K562 (cell line): ENCODE measurements at regions not wholly inside any gene's neighbourhood (a gene's known extent, or its start where the extent isn't known, plus 50 kb on each side); places are given as distances from the start of the nearest gene placed in this dataset.

Source experiments
- ATAC-seq: fragments of 200-7000 bp; cut with Tn5 transposase; 3 replicates; pipeline ENCODE4 v1.9.1; 2020; ENCODE audit warnings: moderate library complexity
- BruUV-seq: library from RNA; stranded (reverse); fragments of 400-500 nt; replicated peaks from 2 replicates; lab custom pipeline; 2021; lab: Mats Ljungman, UMichigan
- CTCF ChIA-PET: fragments of 300-600 bp; formaldehyde crosslinking; extraction: SDS; loops from one replicate; lab custom pipeline; 2021; ENCODE audit warnings: low intra/inter-chr PET ratio; lab: Yijun Ruan, JAX
- POLR2A ChIA-PET: fragments of 300-600, 350-650 bp; sonication (Branson Sonifier 250); formaldehyde crosslinking; extraction: SDS; loops from one replicate; lab custom pipeline; 2021; ENCODE audit warnings: antibody characterized with exemption, inconsistent platforms; lab: Yijun Ruan, JAX
- DNase-seq, 4 experiments: peaks; one replicate each; pipeline versions ENCODE4 v3.0.0 to v3.0.0-alpha.2; 2011 to 2018; ENCODE audit warnings: low spot score in 3 of 4, mixed read lengths in 3 of 4; ENCODE audit errors: extremely low read depth in 1 of 4
- FAIRE-seq: peaks from 2 replicates; lab custom pipeline; 2011; peaks lifted over from hg19 to GRCh38; lab: Jason Lieb, UNC
- H2AFZ ChIP-seq: 2 replicates; pipeline ENCODE4 v1.6.0; 2011; ENCODE audit warnings: low read depth, low read length, control low read depth, inconsistent platforms
- H3K27ac ChIP-seq: fragments of 200-600 bp; 3 replicates; pipeline ENCODE4 v1.8.0; 2011; ENCODE audit warnings: low read depth, mild to moderate bottlenecking, control low read depth, inconsistent platforms, low read length, moderate library complexity, mixed read lengths; ENCODE audit errors: extremely low read depth
- H3K27me3 ChIP-seq, 2 experiments: fragments of 300-600 bp in 1 of 2; 2 replicates in 1 of 2; 3 replicates in 1 of 2; pipeline versions ENCODE4 v1.6.0 to v1.8.0; 2011; ENCODE audit warnings: inconsistent platforms in 2 of 2, low read length in 2 of 2, mild to moderate bottlenecking in 1 of 2, mixed read lengths in 1 of 2, moderate library complexity in 1 of 2; ENCODE audit not compliant: control insufficient read depth in 2 of 2, insufficient read depth in 2 of 2
- H3K36me3 ChIP-seq: fragments of 300-600 bp; 3 replicates; pipeline ENCODE4 v1.8.0; 2011; ENCODE audit warnings: mild to moderate bottlenecking, low read length, inconsistent platforms; ENCODE audit not compliant: control insufficient read depth, insufficient read depth
- H3K4me1 ChIP-seq, 2 experiments: fragments of 200-600 bp in 1 of 2; replicated peaks in 1 of 2; 2 replicates in 1 of 2; 3 replicates in 1 of 2; pipeline versions ENCODE4 v1.5.1 to v1.8.0; 2011; ENCODE audit warnings: inconsistent platforms in 2 of 2, low read length in 2 of 2, mild to moderate bottlenecking in 1 of 2, mixed read lengths in 1 of 2, moderate library complexity in 1 of 2; ENCODE audit not compliant: control insufficient read depth in 2 of 2, insufficient read depth in 2 of 2
- H3K4me2 ChIP-seq: 2 replicates; pipeline ENCODE4 v1.6.1; 2011; ENCODE audit warnings: low read length, control low read depth, inconsistent platforms, mixed read lengths; ENCODE audit not compliant: insufficient read depth
- H3K4me3 ChIP-seq: fragments of 200-600 bp; sonication (generic), shearing (Covaris generic); 2 replicates; pipeline ENCODE4 v1.5.1; 2016; ENCODE audit warnings: control low read depth, inconsistent platforms
- H3K79me2 ChIP-seq: fragments of 200-600 bp; 3 replicates; pipeline ENCODE4 v1.8.0; 2011; ENCODE audit warnings: low read length, inconsistent platforms; ENCODE audit not compliant: control insufficient read depth, insufficient read depth
- H3K9ac ChIP-seq, 2 experiments: 2 replicates each; pipeline versions ENCODE4 v1.6.0 to v1.6.1; 2011; ENCODE audit warnings: low read depth in 2 of 2, low read length in 2 of 2, control low read depth in 1 of 2, inconsistent platforms in 1 of 2, mild to moderate bottlenecking in 1 of 2, mixed read lengths in 1 of 2; ENCODE audit not compliant: insufficient read depth in 1 of 2
- H3K9me1 ChIP-seq: one replicate; pipeline ENCODE4 v1.6.0; 2011; ENCODE audit warnings: inconsistent platforms, mild to moderate bottlenecking, low read length, moderate library complexity; ENCODE audit not compliant: control insufficient read depth, insufficient read depth
- H3K9me3 ChIP-seq: replicated peaks from 2 replicates; pipeline ENCODE4 v1.5.1; 2011; ENCODE audit warnings: low read depth, low read length, inconsistent platforms; ENCODE audit not compliant: control insufficient read depth, insufficient read depth
- H4K20me1 ChIP-seq: replicated peaks from 2 replicates; pipeline ENCODE4 v1.6.1; 2011; ENCODE audit warnings: low read length, inconsistent platforms, mixed read lengths; ENCODE audit not compliant: control insufficient read depth, insufficient read depth
- ARID1B ChIP-seq: fragments of 450-650 bp; IDR thresholded peaks from 2 replicates; pipeline ENCODE4 v1.6.1; 2016; ENCODE audit warnings: antibody characterized with exemption, mild to moderate bottlenecking, inconsistent platforms
- BRD4 ChIP-seq: fragments of 200-600 bp; sonication (generic); IDR thresholded peaks from 2 replicates; pipeline ENCODE4 v1.6.1; 2017; ENCODE audit warnings: inconsistent platforms
- C11orf30 ChIP-seq: fragments of 450-650 bp; IDR thresholded peaks from 2 replicates; pipeline ENCODE4 v1.6.1; 2016; ENCODE audit warnings: low read depth, mild to moderate bottlenecking
- CBFA2T3 ChIP-seq: fragments of 450-650 bp; IDR thresholded peaks from 2 replicates; pipeline ENCODE4 v1.6.1; 2017
- FOXK1 ChIP-seq: sonication (generic); formaldehyde crosslinking; IDR thresholded peaks from 2 replicates; pipeline ENCODE4 v1.8.0; 2022; ENCODE audit warnings: missing genetic modification reagents, mild to moderate bottlenecking, borderline replicate concordance
- MAFF ChIP-seq: IDR thresholded peaks from 2 replicates; pipeline ENCODE4 v1.6.1; 2012; ENCODE audit warnings: low read length, improper control_type of control experiment
- MAFG ChIP-seq: fragments of 450-650 bp; conservative IDR thresholded peaks from 2 replicates; pipeline ENCODE4 v1.6.1; 2016; ENCODE audit warnings: missing genetic modification characterization, missing compliant biosample characterization
- MAFK ChIP-seq: IDR thresholded peaks from 2 replicates; pipeline ENCODE4 v1.6.1; 2011; ENCODE audit warnings: low read length, improper control_type of control experiment
- MTA2 ChIP-seq: fragments of 450-650 bp; IDR thresholded peaks from 2 replicates; pipeline ENCODE4 v1.6.1; 2016; ENCODE audit warnings: low read depth
- MTA3 ChIP-seq: fragments of 450-650 bp; formaldehyde crosslinking; IDR thresholded peaks from 2 replicates; pipeline ENCODE4 v1.6.1; 2017; ENCODE audit warnings: mild to moderate bottlenecking, borderline replicate concordance
- NFE2 ChIP-seq: IDR thresholded peaks from 2 replicates; pipeline ENCODE4 v1.6.1; 2014; ENCODE audit warnings: antibody characterized with exemption, low read depth
- RAD51 ChIP-seq: fragments of 450-650 bp; IDR thresholded peaks from 2 replicates; pipeline ENCODE4 v1.7.1; 2016; ENCODE audit warnings: low read depth, mild to moderate bottlenecking, borderline replicate concordance
- THRAP3 ChIP-seq: fragments of 450-650 bp; IDR thresholded peaks from 2 replicates; pipeline ENCODE4 v1.6.1; 2016; ENCODE audit warnings: mild to moderate bottlenecking, inconsistent platforms, borderline replicate concordance
- U2AF2 ChIP-seq: fragments of 200-400 bp; formaldehyde crosslinking; optimal IDR thresholded peaks from 2 replicates; pipeline ENCODE3; 2017; ENCODE audit warnings: low read depth, mild to moderate bottlenecking, low read length
- XRCC5 ChIP-seq: fragments of 200-400 bp; formaldehyde crosslinking; IDR thresholded peaks from 2 replicates; pipeline ENCODE4 v1.6.1; 2017; ENCODE audit warnings: low read depth, mild to moderate bottlenecking, low read length
- ZNF316 ChIP-seq: fragments of 450-650 bp; IDR thresholded peaks from 2 replicates; pipeline ENCODE4 v1.6.1; 2016
- whole genome bisulfite sequencing: fragments of 100-300 bp; shearing (Covaris generic); methylation state at CpG from one replicate; pipeline ENCODE4 v1.1.6; 2016; ENCODE audit warnings: low coverage, mixed read lengths; ENCODE audit not compliant: insufficient coverage; ENCODE audit errors: missing lambda C conversion rate; 5-methylcytosine and 5-hydroxymethylcytosine counted together
- in situ Hi-C: fragments of 300-500 bp; cut with MboI; formaldehyde crosslinking; loops from 4 replicates; pipeline ENCODE4 v1.15.0; 2018; ENCODE audit warnings: inconsistent platforms, mixed read lengths
- intact Hi-C: fragments of 100-400 bp; cut with micrococcal nuclease; formaldehyde crosslinking; loops from 2 replicates; pipeline ENCODE4 v1.14.2; 2022
- TF ChIP-seq, protein P1 (sequence below): IDR thresholded peaks from 2 replicates; pipeline ENCODE4 v1.6.1; 2011; ENCODE audit not compliant: insufficient read length; ENCODE audit errors: extremely low read depth
- TF ChIP-seq, protein P2 (sequence below): fragments of 200-800 bp; sonication (Bioruptor generic); IDR thresholded peaks from 2 replicates; pipeline ENCODE4 v1.6.1; 2017; ENCODE audit warnings: missing genetic modification characterization, missing compliant biosample characterization
- TF ChIP-seq, protein P3 (sequence below): fragments of 450-650 bp; formaldehyde crosslinking; IDR thresholded peaks from 2 replicates; pipeline ENCODE4 v1.4.0; 2022; ENCODE audit warnings: mild to moderate bottlenecking, moderate library complexity
- TF ChIP-seq, protein P4 (sequence below): fragments of 450-650 bp; IDR thresholded peaks from 2 replicates; pipeline ENCODE4 v1.6.1; 2016; ENCODE audit warnings: mild to moderate bottlenecking

DNA sequence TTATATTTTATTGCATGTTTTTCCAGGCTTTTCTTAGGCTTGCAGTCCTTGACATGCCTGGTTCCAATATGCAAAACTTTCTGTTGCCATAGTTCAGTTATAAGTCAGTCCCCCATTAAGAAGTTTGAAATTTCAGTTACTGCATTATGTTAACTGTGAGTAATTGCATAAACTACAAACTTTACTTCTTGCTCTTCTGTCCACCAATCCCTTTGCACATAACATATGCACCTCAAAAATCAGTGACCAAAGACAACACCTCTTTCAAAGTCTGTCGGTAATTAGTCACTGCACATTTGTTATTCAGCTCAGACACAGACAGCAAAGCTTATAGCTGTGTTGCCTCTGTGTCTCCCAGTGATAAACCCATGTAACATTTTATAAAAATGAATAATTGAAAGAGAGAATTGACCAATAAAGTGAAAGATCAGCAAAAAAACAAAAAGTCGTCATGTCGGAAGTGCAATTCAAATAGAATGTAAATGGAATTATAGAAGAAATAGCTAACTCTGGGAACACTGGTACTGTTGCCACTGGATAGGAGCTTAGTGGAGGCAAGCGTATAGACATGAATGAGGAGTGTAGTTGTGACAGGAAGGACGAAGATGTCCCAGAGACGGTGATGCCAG lies 50.3 kb upstream of the BTBD3 start:
- BruUV-seq, result no TSS peak
- no peaks in the 10 kb centered on the region for H3K27me3 ChIP-seq
- FAIRE-seq, result no peak
- TF ChIP-seq, protein P1, sequence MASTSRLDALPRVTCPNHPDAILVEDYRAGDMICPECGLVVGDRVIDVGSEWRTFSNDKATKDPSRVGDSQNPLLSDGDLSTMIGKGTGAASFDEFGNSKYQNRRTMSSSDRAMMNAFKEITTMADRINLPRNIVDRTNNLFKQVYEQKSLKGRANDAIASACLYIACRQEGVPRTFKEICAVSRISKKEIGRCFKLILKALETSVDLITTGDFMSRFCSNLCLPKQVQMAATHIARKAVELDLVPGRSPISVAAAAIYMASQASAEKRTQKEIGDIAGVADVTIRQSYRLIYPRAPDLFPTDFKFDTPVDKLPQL, result no peak
- TF ChIP-seq, protein P2, sequence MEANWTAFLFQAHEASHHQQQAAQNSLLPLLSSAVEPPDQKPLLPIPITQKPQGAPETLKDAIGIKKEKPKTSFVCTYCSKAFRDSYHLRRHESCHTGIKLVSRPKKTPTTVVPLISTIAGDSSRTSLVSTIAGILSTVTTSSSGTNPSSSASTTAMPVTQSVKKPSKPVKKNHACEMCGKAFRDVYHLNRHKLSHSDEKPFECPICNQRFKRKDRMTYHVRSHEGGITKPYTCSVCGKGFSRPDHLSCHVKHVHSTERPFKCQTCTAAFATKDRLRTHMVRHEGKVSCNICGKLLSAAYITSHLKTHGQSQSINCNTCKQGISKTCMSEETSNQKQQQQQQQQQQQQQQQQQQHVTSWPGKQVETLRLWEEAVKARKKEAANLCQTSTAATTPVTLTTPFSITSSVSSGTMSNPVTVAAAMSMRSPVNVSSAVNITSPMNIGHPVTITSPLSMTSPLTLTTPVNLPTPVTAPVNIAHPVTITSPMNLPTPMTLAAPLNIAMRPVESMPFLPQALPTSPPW, result no peak
- TF ChIP-seq NFE2 (no peak), MAFK (peak; percentile 41; the same call in 1 of the 2 replicates), U2AF2 (no peak), XRCC5 (no peak), ARID1B (no peak), CBFA2T3 (no peak), MTA2 (no peak), MTA3 (no peak), MAFF (peak; percentile 45), BRD4 (no peak), RAD51 (no peak), THRAP3 (no peak), ZNF316 (peak; percentile 62), MAFG (tag) (peak; percentile 35; the same call in 1 of the 2 replicates), FOXK1 (no peak), C11orf30 (peak; percentile 43; the same call in 1 of the 2 replicates)
- TF ChIP-seq, protein P3, sequence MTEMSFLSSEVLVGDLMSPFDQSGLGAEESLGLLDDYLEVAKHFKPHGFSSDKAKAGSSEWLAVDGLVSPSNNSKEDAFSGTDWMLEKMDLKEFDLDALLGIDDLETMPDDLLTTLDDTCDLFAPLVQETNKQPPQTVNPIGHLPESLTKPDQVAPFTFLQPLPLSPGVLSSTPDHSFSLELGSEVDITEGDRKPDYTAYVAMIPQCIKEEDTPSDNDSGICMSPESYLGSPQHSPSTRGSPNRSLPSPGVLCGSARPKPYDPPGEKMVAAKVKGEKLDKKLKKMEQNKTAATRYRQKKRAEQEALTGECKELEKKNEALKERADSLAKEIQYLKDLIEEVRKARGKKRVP, result no peak
- TF ChIP-seq, protein P4, sequence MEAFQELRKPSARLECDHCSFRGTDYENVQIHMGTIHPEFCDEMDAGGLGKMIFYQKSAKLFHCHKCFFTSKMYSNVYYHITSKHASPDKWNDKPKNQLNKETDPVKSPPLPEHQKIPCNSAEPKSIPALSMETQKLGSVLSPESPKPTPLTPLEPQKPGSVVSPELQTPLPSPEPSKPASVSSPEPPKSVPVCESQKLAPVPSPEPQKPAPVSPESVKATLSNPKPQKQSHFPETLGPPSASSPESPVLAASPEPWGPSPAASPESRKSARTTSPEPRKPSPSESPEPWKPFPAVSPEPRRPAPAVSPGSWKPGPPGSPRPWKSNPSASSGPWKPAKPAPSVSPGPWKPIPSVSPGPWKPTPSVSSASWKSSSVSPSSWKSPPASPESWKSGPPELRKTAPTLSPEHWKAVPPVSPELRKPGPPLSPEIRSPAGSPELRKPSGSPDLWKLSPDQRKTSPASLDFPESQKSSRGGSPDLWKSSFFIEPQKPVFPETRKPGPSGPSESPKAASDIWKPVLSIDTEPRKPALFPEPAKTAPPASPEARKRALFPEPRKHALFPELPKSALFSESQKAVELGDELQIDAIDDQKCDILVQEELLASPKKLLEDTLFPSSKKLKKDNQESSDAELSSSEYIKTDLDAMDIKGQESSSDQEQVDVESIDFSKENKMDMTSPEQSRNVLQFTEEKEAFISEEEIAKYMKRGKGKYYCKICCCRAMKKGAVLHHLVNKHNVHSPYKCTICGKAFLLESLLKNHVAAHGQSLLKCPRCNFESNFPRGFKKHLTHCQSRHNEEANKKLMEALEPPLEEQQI, result no peak

More for the DNA sequence above, 50.3 kb upstream of the BTBD3 start:
- in situ Hi-C loops, result no loop called here
- no peaks in the 10 kb centered on the region for H4K20me1 ChIP-seq
- ATAC-seq (no peak), DNase-seq (no peak)
- H3K9me1 ChIP-seq, result no peaks in the 10 kb centered on the region
- no peaks in the 10 kb centered on the region for H3K9me3 ChIP-seq
- H3K27ac ChIP-seq, result no peak overlapping the region
- CTCF ChIA-PET, result no interaction called here
- H3K4me3 ChIP-seq, result no peak overlapping the region
- no peak overlapping the region for H3K9ac ChIP-seq
- POLR2A ChIA-PET, result no interaction called here
- no peaks in the 10 kb centered on the region for H3K36me3 ChIP-seq
- no peak overlapping the region for H3K4me2 ChIP-seq
- no peaks in the 10 kb centered on the region for H3K79me2 ChIP-seq
- intact Hi-C loops, result no loop called here
- no peaks in the 10 kb centered on the region for H3K4me1 ChIP-seq
- no peak overlapping the region for H2AFZ ChIP-seq
- WGBS, result 1% methylated on average over 6 of the region's 6 CpGs
